HG02763 (cell line): ENCODE measurements at regions not wholly inside any gene's neighbourhood (a gene's known extent, or its start where the extent isn't known, plus 50 kb on each side); places are given as distances from the start of the nearest gene placed in this dataset.

ENCODE experiments used
- ATAC-seq: cut with Tn5 transposase; IDR thresholded peaks from one replicate; pipeline ENCODE4 v1.9.1; 2021; ENCODE audit warnings: mild to moderate bottlenecking, moderate library complexity; ENCODE audit not compliant: unreplicated experiment

- no peak for ATAC-seq
These were observed 459.5 kb upstream of the KLF4 start for GRCh38 chr9:107949061-107949460.

- ATAC-seq, result no peak
These were observed 459.0 kb upstream of the KLF4 start for GRCh38 chr9:107948601-107949000.

GRCh38 chr9:107948086-107948485 lies 458.5 kb upstream of the KLF4 start:
- no peak for ATAC-seq

- no peak for ATAC-seq
These were observed 457.0 kb upstream of the KLF4 start for GRCh38 chr9:107946364-107947141.

GRCh38 chr9:107945961-107946360 lies 456.4 kb upstream of the KLF4 start:
- ATAC-seq, result no peak

- ATAC-seq, result no peak
These were observed 455.9 kb upstream of the KLF4 start for GRCh38 chr9:107945493-107945892.

GRCh38 chr9:107944387-107944786 lies 454.8 kb upstream of the KLF4 start:
- ATAC-seq, result no peak

- ATAC-seq, result no peak
These were observed 454.3 kb upstream of the KLF4 start for GRCh38 chr9:107943901-107944300.

- no peak for ATAC-seq
These were observed 453.3 kb upstream of the KLF4 start for GRCh38 chr9:107942856-107943255.

- no peak for ATAC-seq
These were observed 452.7 kb upstream of the KLF4 start for GRCh38 chr9:107942291-107942690.

- no peak for ATAC-seq
These were observed 451.3 kb upstream of the KLF4 start for GRCh38 chr9:107940616-107941595.

- ATAC-seq, result no peak
These were observed 449.3 kb upstream of the KLF4 start for GRCh38 chr9:107938801-107939386.

- ATAC-seq, result no peak
These were observed 446.4 kb upstream of the KLF4 start for GRCh38 chr9:107935931-107936330.

GRCh38 chr9:107933516-107933915 lies 443.9 kb upstream of the KLF4 start:
- ATAC-seq, result no peak

GRCh38 chr9:107933097-107933496 lies 443.5 kb upstream of the KLF4 start:
- no peak for ATAC-seq

- ATAC-seq, result no peak
These were observed 443.0 kb upstream of the KLF4 start for GRCh38 chr9:107932601-107933000.

GRCh38 chr9:107932046-107932445 lies 442.5 kb upstream of the KLF4 start:
- no peak for ATAC-seq

GRCh38 chr9:107931071-107931715 lies 441.6 kb upstream of the KLF4 start:
- no peak for ATAC-seq

GRCh38 chr9:107929443-107929842 lies 439.9 kb upstream of the KLF4 start:
- ATAC-seq, result no peak

- no peak for ATAC-seq
These were observed 439.3 kb upstream of the KLF4 start for GRCh38 chr9:107928701-107929371.
